HCT116 (cell line): ENCODE measurements at regions not wholly inside any gene's neighbourhood (a gene's known extent, or its start where the extent isn't known, plus 50 kb on each side); places are given as distances from the start of the nearest gene placed in this dataset.

Experiments used
- ATAC-seq: fragments of 200-7000 bp; cut with Tn5 transposase; 2 replicates; pipeline ENCODE4 v1.9.1; 2020; ENCODE audit warnings: mild to moderate bottlenecking, moderate library complexity
- BruUV-seq: library from RNA; stranded (reverse); fragments of 400-500 nt; replicated peaks from 2 replicates; lab custom pipeline; 2021; lab: Mats Ljungman, UMichigan
- CTCF ChIA-PET: fragments of 300-600 bp; sonication (Branson Sonifier 250); formaldehyde crosslinking; loops from one replicate; lab custom pipeline; 2021; ENCODE audit warnings: antibody characterized with exemption; lab: Charles Lee
- POLR2A ChIA-PET: fragments of 300-600, 350-600 bp; sonication (Branson Sonifier 250); formaldehyde crosslinking; loops from one replicate; lab custom pipeline; 2021; ENCODE audit warnings: antibody characterized with exemption; lab: Charles Lee
- RAD21 ChIA-PET, 2 experiments: fragments of 300-600 bp; sonication (Branson Sonifier 250); formaldehyde crosslinking; loops; one replicate each; lab custom pipeline; 2023; ENCODE audit warnings: low total read pairs in 2 of 2; ENCODE audit not compliant: uncharacterized antibody in 2 of 2, unreplicated experiment in 2 of 2, low non-redundant PET in 1 of 2; lab: Charles Lee
- DNase-seq: peaks from one replicate; pipeline ENCODE4 v3.0.0-alpha.2; 2010; ENCODE audit warnings: low read depth, low spot score
- H2AFZ ChIP-seq: fragments of 200-600 bp; shearing (Covaris generic), sonication (generic); 2 replicates; pipeline ENCODE4 v1.6.1; 2017; ENCODE audit warnings: low read depth, mixed run types, mixed read lengths, antibody characterized with exemption, low read length; ENCODE audit not compliant: poor library complexity, severe bottlenecking
- H3K27ac ChIP-seq: 2 replicates; pipeline ENCODE4 v1.5.1; 2012; ENCODE audit warnings: low read depth, low read length
- H3K27me3 ChIP-seq: fragments of 200-600 bp; sonication (generic); 2 replicates; pipeline ENCODE4 v1.6.1; 2016; ENCODE audit warnings: mixed run types, low read length, mixed read lengths; ENCODE audit not compliant: insufficient read depth
- H3K36me3 ChIP-seq, 2 experiments: fragments of 200-500 bp in 1 of 2; fragments of 200-600 bp in 1 of 2; sonication (Bioruptor generic) in 1 of 2; sonication (generic) in 1 of 2; 2 replicates each; pipeline versions ENCODE4 v1.5.1 to v1.6.1; 2014 to 2016; ENCODE audit warnings: low read length in 2 of 2, inconsistent platforms in 1 of 2, mixed read lengths in 1 of 2, mixed run types in 1 of 2; ENCODE audit not compliant: insufficient read depth in 2 of 2, control insufficient read depth in 1 of 2
- H3K4me1 ChIP-seq, 2 experiments: fragments of 200-600 bp in 1 of 2; sonication (generic) in 1 of 2; 2 replicates each; pipeline versions ENCODE4 v1.5.1 to v1.6.1; 2012 to 2017; ENCODE audit warnings: low read length in 2 of 2, inconsistent platforms in 1 of 2, mild to moderate bottlenecking in 1 of 2, mixed read lengths in 1 of 2, mixed run types in 1 of 2, moderate library complexity in 1 of 2; ENCODE audit not compliant: insufficient read depth in 2 of 2, control insufficient read depth in 1 of 2
- H3K4me2 ChIP-seq: fragments of 200-600 bp; sonication (generic); 2 replicates; pipeline ENCODE4 v1.6.1; 2017; ENCODE audit warnings: mixed run types, low read length, mixed read lengths
- H3K4me3 ChIP-seq, 2 experiments: fragments of 200-600 bp in 1 of 2; sonication (generic) in 1 of 2; replicated peaks in 1 of 2; 2 replicates each; pipeline ENCODE4 v1.5.1; 2011 to 2016; ENCODE audit warnings: low read length in 2 of 2, control low read depth in 1 of 2, low read depth in 1 of 2, mild to moderate bottlenecking in 1 of 2, mixed read lengths in 1 of 2, mixed run types in 1 of 2
- H3K79me2 ChIP-seq: fragments of 200-600 bp; sonication (generic); 2 replicates; pipeline ENCODE4 v1.6.1; 2017; ENCODE audit warnings: mild to moderate bottlenecking, mixed run types, low read length, moderate library complexity, mixed read lengths; ENCODE audit not compliant: insufficient read depth
- H3K9ac ChIP-seq: fragments of 200-600 bp; sonication (generic); 2 replicates; pipeline ENCODE4 v1.6.1; 2016; ENCODE audit warnings: low read length, mixed read lengths
- H3K9me2 ChIP-seq: fragments of 200-600 bp; sonication (generic), shearing (Covaris generic); 2 replicates; pipeline ENCODE4 v1.6.1; 2017; ENCODE audit warnings: mixed run types, mild to moderate bottlenecking, moderate library complexity; ENCODE audit not compliant: insufficient read depth
- H3K9me3 ChIP-seq, 2 experiments: fragments of 200-500 bp in 1 of 2; fragments of 200-600 bp in 1 of 2; sonication (Bioruptor generic) in 1 of 2; sonication (generic) in 1 of 2; 2 replicates each; pipeline ENCODE4 v1.6.1; 2014 to 2017; ENCODE audit warnings: low read length in 2 of 2, mixed read lengths in 2 of 2, inconsistent platforms in 1 of 2, low read depth in 1 of 2, mild to moderate bottlenecking in 1 of 2, mixed run types in 1 of 2, moderate library complexity in 1 of 2; ENCODE audit not compliant: control insufficient read depth in 1 of 2, insufficient read depth in 1 of 2
- H4K20me1 ChIP-seq: fragments of 200-600 bp; sonication (generic), shearing (Covaris generic); 2 replicates; pipeline ENCODE4 v1.6.1; 2017; ENCODE audit warnings: mixed run types, mild to moderate bottlenecking, moderate library complexity; ENCODE audit not compliant: insufficient read depth
- ATF3 ChIP-seq: IDR thresholded peaks from 2 replicates; pipeline ENCODE4 v1.6.1; 2012
- JUND ChIP-seq: IDR thresholded peaks from 2 replicates; pipeline ENCODE4 v1.6.1; 2012
- POLR2A ChIP-seq: IDR thresholded peaks from 2 replicates; pipeline ENCODE4 v1.7.0; 2011; ENCODE audit warnings: borderline replicate concordance; ENCODE audit not compliant: insufficient read depth, insufficient read length; ENCODE audit errors: extremely low read depth
- SIN3A ChIP-seq: IDR thresholded peaks from 2 replicates; pipeline ENCODE4 v1.6.1; 2012; ENCODE audit warnings: low read depth
- SP1 ChIP-seq: IDR thresholded peaks from 2 replicates; pipeline ENCODE4 v1.6.1; 2012; ENCODE audit warnings: low read depth
- SRF ChIP-seq: IDR thresholded peaks from 2 replicates; pipeline ENCODE4 v1.6.1; 2012; ENCODE audit warnings: low read depth
- ZFX ChIP-seq: fragments of 450-650 bp; IDR thresholded peaks from 2 replicates; pipeline ENCODE4 v1.6.1; 2017
- ZNF274 ChIP-seq: fragments of 200-500 bp; sonication (Bioruptor generic); IDR thresholded peaks from 2 replicates; pipeline ENCODE4 v1.6.1; 2014; ENCODE audit warnings: mild to moderate bottlenecking, low read depth, low read length, inconsistent platforms
- intact Hi-C: fragments of 100-400 bp; cut with micrococcal nuclease; formaldehyde crosslinking; loops from 2 replicates; pipeline ENCODE4 v1.10.0; 2022

GRCh38 chr12:5210923-5211290 is 167.2 kb downstream of the KCNA5 start:
- no peaks in the 10 kb centered on the region for H4K20me1 ChIP-seq
- no peak for DNase-seq
- RAD21 ChIA-PET: no interaction called here
- no peak overlapping the region for H3K4me2 ChIP-seq
- no peak overlapping the region for H3K9ac ChIP-seq
- intact Hi-C loops: no loop called here
- POLR2A ChIA-PET: no interaction called here
- H3K27me3 ChIP-seq: no peaks in the 10 kb centered on the region
- no peak overlapping the region for H2AFZ ChIP-seq
- no peaks in the 10 kb centered on the region for H3K79me2 ChIP-seq
- no peaks in the 10 kb centered on the region for H3K9me2 ChIP-seq
- no peaks in the 10 kb centered on the region for H3K36me3 ChIP-seq
- no peak overlapping the region for H3K4me3 ChIP-seq
- H3K4me1 ChIP-seq: no peaks in the 10 kb centered on the region
- TF ChIP-seq SRF (no peak), JUND (no peak), ZNF274 (no peak), POLR2A (no peak)
- TF ChIP-seq, all 23 proteins: peak for 0
- no TSS peak for BruUV-seq
- ATAC-seq: no peak
- CTCF ChIA-PET: no interaction called here
- H3K9me3 ChIP-seq: no peaks in the 10 kb centered on the region
- no peak overlapping the region for H3K27ac ChIP-seq

- CTCF ChIA-PET: no interaction called here
- Histone ChIP-seq H2AFZ (no peak overlapping the region), H3K9ac (no peak overlapping the region), H4K20me1 (no peaks in the 10 kb centered on the region), H3K36me3 (no peaks in the 10 kb centered on the region), H3K9me2 (no peaks in the 10 kb centered on the region), H3K4me1 (no peaks in the 10 kb centered on the region), H3K4me2 (no peak overlapping the region), H3K27ac (no peak overlapping the region), H3K9me3 (no peaks in the 10 kb centered on the region), H3K4me3 (no peak overlapping the region), H3K79me2 (no peaks in the 10 kb centered on the region), H3K27me3 (no peaks in the 10 kb centered on the region)
- RAD21 ChIA-PET: no interaction called here
- DNase-seq (no peak), ATAC-seq (no peak)
- intact Hi-C loops: no loop called here
- no peak for TF ChIP-seq SP1
- no peak for TF ChIP-seq ZFX
- no peak for TF ChIP-seq ATF3
- TF ChIP-seq SIN3A: no peak
- BruUV-seq: no TSS peak
- POLR2A ChIA-PET: no interaction called here
These were observed 169.7 kb downstream of the KCNA5 start for GRCh38 chr12:5213336-5213735.
